DOHH2 (cell line): ENCODE measurements at regions not wholly inside any gene's neighbourhood (a gene's known extent, or its start where the extent isn't known, plus 50 kb on each side); places are given as distances from the start of the nearest gene placed in this dataset.

Experiments used
- CTCF ChIP-seq: fragments of 200-600 bp; sonication (generic); IDR thresholded peaks from one replicate; pipeline ENCODE4 v1.5.1; 2014; ENCODE audit warnings: antibody characterized with exemption, mild to moderate bottlenecking, low read depth, low read length; ENCODE audit not compliant: poor library complexity, severe bottlenecking
- EZH2phosphoT487 ChIP-seq: fragments of 200-600 bp; sonication (generic); IDR thresholded peaks from 2 replicates; pipeline ENCODE4 v1.6.1; 2017; ENCODE audit warnings: borderline replicate concordance, mild to moderate bottlenecking, antibody characterized with exemption, low read length, moderate library complexity, mixed read lengths

GRCh38 chr3:170714122-170714521 is 128.2 kb upstream of the SLC7A14 start:
- TF ChIP-seq CTCF: no peak
- TF ChIP-seq EZH2phosphoT487: no peak
